SK-N-SH treated with all-trans-retinoic acid at 6 μM for 48 hours (cell line): ENCODE measurements at regions not wholly inside any gene's neighbourhood (a gene's known extent, or its start where the extent isn't known, plus 50 kb on each side); places are given as distances from the start of the nearest gene placed in this dataset.
A peak's percentile ranks its signal among the peaks of the same experiment; 100 is the strongest.

Source experiments
- ATAC-seq: fragments of 200-7000 bp; cut with Tn5 transposase; 3 replicates; pipeline ENCODE4 v1.9.1; 2020; ENCODE audit warnings: mild to moderate bottlenecking, moderate library complexity
- ARNTL ChIP-seq: fragments of 450-650 bp; formaldehyde crosslinking; IDR thresholded peaks from 2 replicates; pipeline ENCODE4 v1.5.0; 2020; ENCODE audit warnings: low read depth, mild to moderate bottlenecking, moderate library complexity, borderline replicate concordance
- BACH2 ChIP-seq: fragments of 250-450 bp; sonication (Bioruptor Pico); IDR thresholded peaks from 2 replicates; pipeline ENCODE4 v1.9.0; 2021; ENCODE audit warnings: mild to moderate bottlenecking, borderline replicate concordance
- CSDC2 ChIP-seq: fragments of 250-450 bp; sonication (Bioruptor Pico); IDR thresholded peaks from 2 replicates; pipeline ENCODE4 v1.5.0; 2020; ENCODE audit warnings: mild to moderate bottlenecking, moderate library complexity
- ESRRG ChIP-seq: fragments of 250-450 bp; sonication (Bioruptor Pico); IDR thresholded peaks from 2 replicates; pipeline ENCODE4 v1.6.1; 2021; ENCODE audit warnings: mild to moderate bottlenecking
- ISL1 ChIP-seq: fragments of 250-450 bp; sonication (Bioruptor Pico); IDR thresholded peaks from 2 replicates; pipeline ENCODE4 v2.1.2; 2022; ENCODE audit warnings: mild to moderate bottlenecking, moderate library complexity
- OSR1 ChIP-seq: fragments of 250-450 bp; sonication (Bioruptor Pico); IDR thresholded peaks from 2 replicates; pipeline ENCODE4 v1.8.0; 2022; ENCODE audit warnings: moderate library complexity, mild to moderate bottlenecking, inconsistent platforms
- POU6F1 ChIP-seq: fragments of 250-450 bp; sonication (Bioruptor Pico); IDR thresholded peaks from 2 replicates; pipeline ENCODE4 v1.8.0; 2021; ENCODE audit warnings: low read depth, mild to moderate bottlenecking, moderate library complexity, borderline replicate concordance
- SNAI2 ChIP-seq: fragments of 250-450 bp; sonication (Bioruptor Pico); IDR thresholded peaks from 2 replicates; pipeline ENCODE4 v1.5.0; 2020; ENCODE audit warnings: mild to moderate bottlenecking, moderate library complexity
- ZC3H10 ChIP-seq: fragments of 250-450 bp; sonication (Bioruptor Pico); IDR thresholded peaks from 2 replicates; pipeline ENCODE4 v1.5.1; 2021; ENCODE audit warnings: mild to moderate bottlenecking, moderate library complexity
- ZFP3 ChIP-seq: fragments of 250-450 bp; sonication (Bioruptor Pico); IDR thresholded peaks from 2 replicates; pipeline ENCODE4 v1.5.0; 2020; ENCODE audit warnings: mild to moderate bottlenecking, moderate library complexity
- ZNF8 ChIP-seq: fragments of 450-650 bp; formaldehyde crosslinking; IDR thresholded peaks from 2 replicates; pipeline ENCODE4 v1.5.0; 2020; ENCODE audit warnings: mild to moderate bottlenecking, moderate library complexity
- TF ChIP-seq, protein P1 (sequence below): fragments of 250-450 bp; sonication (Bioruptor Pico); IDR thresholded peaks from 2 replicates; pipeline ENCODE4 v1.8.0; 2020; ENCODE audit warnings: mild to moderate bottlenecking, moderate library complexity, borderline replicate concordance
- TF ChIP-seq, protein P2 (sequence below): fragments of 250-450 bp; sonication (Bioruptor Pico); IDR thresholded peaks from 2 replicates; pipeline ENCODE4 v1.5.1; 2021; ENCODE audit warnings: mild to moderate bottlenecking, moderate library complexity
- TF ChIP-seq, protein P3 (sequence below): fragments of 250-450 bp; sonication (Bioruptor Pico); IDR thresholded peaks from 2 replicates; pipeline ENCODE4 v1.5.0; 2020; ENCODE audit warnings: mild to moderate bottlenecking, moderate library complexity

- TF ChIP-seq POU6F1 (CRISPR knock-in tag) (no peak), ESRRG (CRISPR knock-in tag) (no peak), BACH2 (CRISPR knock-in tag) (no peak)
- TF ChIP-seq, protein P1, sequence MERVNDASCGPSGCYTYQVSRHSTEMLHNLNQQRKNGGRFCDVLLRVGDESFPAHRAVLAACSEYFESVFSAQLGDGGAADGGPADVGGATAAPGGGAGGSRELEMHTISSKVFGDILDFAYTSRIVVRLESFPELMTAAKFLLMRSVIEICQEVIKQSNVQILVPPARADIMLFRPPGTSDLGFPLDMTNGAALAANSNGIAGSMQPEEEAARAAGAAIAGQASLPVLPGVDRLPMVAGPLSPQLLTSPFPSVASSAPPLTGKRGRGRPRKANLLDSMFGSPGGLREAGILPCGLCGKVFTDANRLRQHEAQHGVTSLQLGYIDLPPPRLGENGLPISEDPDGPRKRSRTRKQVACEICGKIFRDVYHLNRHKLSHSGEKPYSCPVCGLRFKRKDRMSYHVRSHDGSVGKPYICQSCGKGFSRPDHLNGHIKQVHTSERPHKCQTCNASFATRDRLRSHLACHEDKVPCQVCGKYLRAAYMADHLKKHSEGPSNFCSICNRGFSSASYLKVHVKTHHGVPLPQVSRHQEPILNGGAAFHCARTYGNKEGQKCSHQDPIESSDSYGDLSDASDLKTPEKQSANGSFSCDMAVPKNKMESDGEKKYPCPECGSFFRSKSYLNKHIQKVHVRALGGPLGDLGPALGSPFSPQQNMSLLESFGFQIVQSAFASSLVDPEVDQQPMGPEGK (CRISPR knock-in tag), result no peak
Measured at GRCh38 chr10:3892440-3893425, 107.7 kb upstream of the KLF6 start (continued).

DNA sequence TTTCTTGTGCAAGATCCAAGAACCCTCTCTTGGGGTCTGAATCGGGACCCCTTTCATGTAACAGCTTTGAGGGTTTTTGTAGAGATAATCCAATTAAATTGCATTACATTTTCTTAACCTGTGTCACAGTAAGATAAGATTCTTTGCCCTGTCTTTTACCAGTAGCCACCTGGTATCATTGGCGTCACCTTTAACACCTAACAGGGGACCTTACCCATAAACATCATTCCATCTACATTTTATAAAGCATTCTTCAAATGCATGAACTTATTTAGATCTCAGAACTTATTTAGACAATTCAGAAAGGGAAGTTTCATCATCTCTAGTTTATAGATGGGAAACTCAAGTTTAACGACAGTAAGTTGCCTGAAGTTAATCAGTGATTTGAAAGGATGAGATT is 106.4 kb upstream of the KLF6 start:
- no peak for ATAC-seq
- no peak for TF ChIP-seq CSDC2 (CRISPR knock-in tag)
- no peak for TF ChIP-seq ZNF8 (CRISPR knock-in tag)
- no peak for TF ChIP-seq BACH2 (CRISPR knock-in tag)
- TF ChIP-seq OSR1 (CRISPR knock-in tag), result no peak
- TF ChIP-seq ARNTL (CRISPR knock-in tag), result no peak
- no peak for TF ChIP-seq ZC3H10
- TF ChIP-seq ESRRG (CRISPR knock-in tag), result no peak
- TF ChIP-seq ISL1 (CRISPR knock-in tag), result no peak
- TF ChIP-seq, protein P2, sequence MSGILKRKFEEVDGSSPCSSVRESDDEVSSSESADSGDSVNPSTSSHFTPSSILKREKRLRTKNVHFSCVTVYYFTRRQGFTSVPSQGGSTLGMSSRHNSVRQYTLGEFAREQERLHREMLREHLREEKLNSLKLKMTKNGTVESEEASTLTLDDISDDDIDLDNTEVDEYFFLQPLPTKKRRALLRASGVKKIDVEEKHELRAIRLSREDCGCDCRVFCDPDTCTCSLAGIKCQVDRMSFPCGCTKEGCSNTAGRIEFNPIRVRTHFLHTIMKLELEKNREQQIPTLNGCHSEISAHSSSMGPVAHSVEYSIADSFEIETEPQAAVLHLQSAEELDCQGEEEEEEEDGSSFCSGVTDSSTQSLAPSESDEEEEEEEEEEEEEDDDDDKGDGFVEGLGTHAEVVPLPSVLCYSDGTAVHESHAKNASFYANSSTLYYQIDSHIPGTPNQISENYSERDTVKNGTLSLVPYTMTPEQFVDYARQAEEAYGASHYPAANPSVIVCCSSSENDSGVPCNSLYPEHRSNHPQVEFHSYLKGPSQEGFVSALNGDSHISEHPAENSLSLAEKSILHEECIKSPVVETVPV, result no peak
- TF ChIP-seq, protein P3, sequence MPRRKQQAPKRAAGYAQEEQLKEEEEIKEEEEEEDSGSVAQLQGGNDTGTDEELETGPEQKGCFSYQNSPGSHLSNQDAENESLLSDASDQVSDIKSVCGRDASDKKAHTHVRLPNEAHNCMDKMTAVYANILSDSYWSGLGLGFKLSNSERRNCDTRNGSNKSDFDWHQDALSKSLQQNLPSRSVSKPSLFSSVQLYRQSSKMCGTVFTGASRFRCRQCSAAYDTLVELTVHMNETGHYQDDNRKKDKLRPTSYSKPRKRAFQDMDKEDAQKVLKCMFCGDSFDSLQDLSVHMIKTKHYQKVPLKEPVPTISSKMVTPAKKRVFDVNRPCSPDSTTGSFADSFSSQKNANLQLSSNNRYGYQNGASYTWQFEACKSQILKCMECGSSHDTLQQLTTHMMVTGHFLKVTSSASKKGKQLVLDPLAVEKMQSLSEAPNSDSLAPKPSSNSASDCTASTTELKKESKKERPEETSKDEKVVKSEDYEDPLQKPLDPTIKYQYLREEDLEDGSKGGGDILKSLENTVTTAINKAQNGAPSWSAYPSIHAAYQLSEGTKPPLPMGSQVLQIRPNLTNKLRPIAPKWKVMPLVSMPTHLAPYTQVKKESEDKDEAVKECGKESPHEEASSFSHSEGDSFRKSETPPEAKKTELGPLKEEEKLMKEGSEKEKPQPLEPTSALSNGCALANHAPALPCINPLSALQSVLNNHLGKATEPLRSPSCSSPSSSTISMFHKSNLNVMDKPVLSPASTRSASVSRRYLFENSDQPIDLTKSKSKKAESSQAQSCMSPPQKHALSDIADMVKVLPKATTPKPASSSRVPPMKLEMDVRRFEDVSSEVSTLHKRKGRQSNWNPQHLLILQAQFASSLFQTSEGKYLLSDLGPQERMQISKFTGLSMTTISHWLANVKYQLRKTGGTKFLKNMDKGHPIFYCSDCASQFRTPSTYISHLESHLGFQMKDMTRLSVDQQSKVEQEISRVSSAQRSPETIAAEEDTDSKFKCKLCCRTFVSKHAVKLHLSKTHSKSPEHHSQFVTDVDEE (CRISPR knock-in tag), result no peak
- no peak for TF ChIP-seq SNAI2 (CRISPR knock-in tag)

DNA sequence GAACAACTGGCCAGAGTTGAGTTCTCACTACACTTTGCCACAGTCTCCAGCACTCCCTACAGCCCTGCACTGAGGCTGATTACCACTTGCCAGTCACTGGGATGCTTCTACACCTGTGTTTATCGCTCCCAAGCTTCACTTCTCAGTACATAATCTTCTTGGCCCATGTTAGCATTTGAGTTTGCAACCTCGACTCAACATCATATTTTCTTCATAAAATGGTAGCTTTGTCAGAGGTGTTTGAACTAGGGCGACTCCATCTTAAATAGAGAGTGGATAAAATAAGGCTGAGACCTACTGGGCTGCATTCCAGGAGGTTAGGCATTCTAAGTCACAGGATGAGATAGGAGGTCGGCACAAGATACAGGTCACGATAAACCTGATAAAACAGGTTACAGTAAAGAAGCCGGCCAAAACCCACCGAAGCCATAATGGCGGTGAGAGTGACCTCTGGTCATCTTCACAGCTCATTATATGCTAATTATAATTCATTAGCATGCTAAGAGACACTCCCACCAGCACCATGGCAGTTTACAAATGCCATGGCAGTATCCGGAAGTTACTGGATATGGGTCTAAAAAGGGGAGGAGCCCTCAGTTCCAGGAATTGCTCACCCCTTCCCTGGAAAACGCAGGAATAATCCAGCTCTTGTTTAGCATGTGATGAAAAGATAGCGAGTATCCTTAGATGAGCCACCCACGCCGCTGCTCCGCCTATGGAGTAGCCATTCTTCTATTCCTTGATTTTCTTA is 105.8 kb upstream of the KLF6 start:
- ATAC-seq, result no peak
- TF ChIP-seq SNAI2 (CRISPR knock-in tag) (no peak; the same call in 1 of the 2 replicates), CSDC2 (CRISPR knock-in tag) (0 out of 2 replicates have a peak, but pooled peaks have one; percentile 50), OSR1 (CRISPR knock-in tag) (no peak), ARNTL (CRISPR knock-in tag) (no peak), ZFP3 (CRISPR knock-in tag) (no peak)
- TF ChIP-seq, protein P2, result no peak
